Mesenchymal stem cell (in vitro differentiated cells and primary cell): ENCODE measurements at regions not wholly inside any gene's neighbourhood (a gene's known extent, or its start where the extent isn't known, plus 50 kb on each side); places are given as distances from the start of the nearest gene placed in this dataset.

ENCODE experiments used
- DNase-seq: peaks from one replicate; pipeline ENCODE4 v3.0.0-alpha.2; 2013
- H2AFZ ChIP-seq: one replicate; pipeline ENCODE4 v1.6.1; 2013; ENCODE audit warnings: low read depth, mild to moderate bottlenecking, control low read depth, inconsistent platforms, low read length, moderate library complexity
- H2AK5ac ChIP-seq: 2 replicates; pipeline ENCODE4 v1.6.1; 2013; ENCODE audit warnings: low read length, moderate library complexity, mild to moderate bottlenecking, inconsistent platforms; ENCODE audit not compliant: severe bottlenecking
- H2BK120ac ChIP-seq: one replicate; pipeline ENCODE4 v1.6.1; 2013; ENCODE audit warnings: low read depth, mild to moderate bottlenecking, inconsistent platforms, low read length, moderate library complexity
- H2BK12ac ChIP-seq, 2 experiments: one replicate each; pipeline ENCODE4 v1.6.1; 2013; ENCODE audit warnings: inconsistent platforms in 2 of 2, low read length in 2 of 2, mild to moderate bottlenecking in 2 of 2, moderate library complexity in 2 of 2, control low read depth in 1 of 2
- H2BK15ac ChIP-seq: one replicate; pipeline ENCODE4 v1.6.1; 2013; ENCODE audit warnings: mild to moderate bottlenecking, low read depth, inconsistent platforms; ENCODE audit not compliant: poor library complexity, severe bottlenecking
- H2BK5ac ChIP-seq: 2 replicates; pipeline ENCODE4 v1.6.1; 2013; ENCODE audit warnings: low read depth, mild to moderate bottlenecking, low read length, control low read depth, inconsistent platforms; ENCODE audit not compliant: poor library complexity, severe bottlenecking
- H3K14ac ChIP-seq, 2 experiments: one replicate each; pipeline ENCODE4 v1.6.1; 2013; ENCODE audit warnings: inconsistent platforms in 2 of 2, low read length in 2 of 2, control low read depth in 1 of 2, mild to moderate bottlenecking in 1 of 2, moderate library complexity in 1 of 2
- H3K18ac ChIP-seq, 2 experiments: one replicate each; pipeline ENCODE4 v1.6.1; 2013; ENCODE audit warnings: inconsistent platforms in 2 of 2, low read length in 2 of 2, control low read depth in 1 of 2, low read depth in 1 of 2, mild to moderate bottlenecking in 1 of 2
- H3K23ac ChIP-seq, 2 experiments: one replicate each; pipeline ENCODE4 v1.6.1; 2013; ENCODE audit warnings: inconsistent platforms in 2 of 2, low read length in 2 of 2, mild to moderate bottlenecking in 2 of 2, moderate library complexity in 2 of 2, control low read depth in 1 of 2
- H3K27ac ChIP-seq: 2 replicates; pipeline ENCODE4 v1.5.1; 2013; ENCODE audit warnings: mild to moderate bottlenecking, moderate library complexity, low read length, control low read depth, inconsistent platforms; ENCODE audit not compliant: poor library complexity, severe bottlenecking
- H3K27me3 ChIP-seq, 2 experiments: 2 replicates each; pipeline versions ENCODE4 v1.6.1 to v1.7.0; 2013; ENCODE audit warnings: low read length in 2 of 2, mild to moderate bottlenecking in 2 of 2, moderate library complexity in 2 of 2, control low read depth in 1 of 2, inconsistent platforms in 1 of 2; ENCODE audit not compliant: control insufficient read depth in 1 of 2, insufficient read depth in 1 of 2
- H3K36me3 ChIP-seq, 2 experiments: 2 replicates each; pipeline versions ENCODE4 v1.6.1 to v1.7.0; 2013; ENCODE audit warnings: low read length in 2 of 2, control low read depth in 1 of 2, inconsistent platforms in 1 of 2, low read depth in 1 of 2, mild to moderate bottlenecking in 1 of 2; ENCODE audit not compliant: insufficient read depth in 2 of 2, control insufficient read depth in 1 of 2
- H3K4ac ChIP-seq, 2 experiments: one replicate each; pipeline ENCODE4 v1.6.1; 2013; ENCODE audit warnings: inconsistent platforms in 2 of 2, low read length in 2 of 2, mild to moderate bottlenecking in 2 of 2, moderate library complexity in 2 of 2, control low read depth in 1 of 2, low read depth in 1 of 2
- H3K4me1 ChIP-seq: 2 replicates; pipeline ENCODE4 v1.6.1; 2013; ENCODE audit warnings: low read depth, low read length, control low read depth; ENCODE audit not compliant: control insufficient read depth, insufficient read depth
- H3K4me2 ChIP-seq: 2 replicates; pipeline ENCODE4 v1.6.1; 2013; ENCODE audit warnings: low read length, mild to moderate bottlenecking, inconsistent platforms; ENCODE audit not compliant: poor library complexity, severe bottlenecking
- H3K4me3 ChIP-seq, 2 experiments: 2 replicates each; pipeline versions ENCODE4 v1.5.1 to v1.7.0; 2013; ENCODE audit warnings: low read length in 2 of 2, mild to moderate bottlenecking in 2 of 2, control low read depth in 1 of 2, low read depth in 1 of 2; ENCODE audit not compliant: insufficient read depth in 1 of 2
- H3K79me1 ChIP-seq: replicated peaks from 2 replicates; pipeline ENCODE4 v1.6.1; 2013; ENCODE audit warnings: mild to moderate bottlenecking, control low read depth, low read length, inconsistent platforms; ENCODE audit not compliant: poor library complexity, severe bottlenecking
- H3K9ac ChIP-seq: 2 replicates; pipeline ENCODE4 v1.7.0; 2013; ENCODE audit warnings: mild to moderate bottlenecking, low read length, moderate library complexity
- H3K9me3 ChIP-seq: 2 replicates; pipeline ENCODE4 v1.7.0; 2013; ENCODE audit warnings: mild to moderate bottlenecking, low read length; ENCODE audit not compliant: control insufficient read depth
- H4K8ac ChIP-seq: one replicate; pipeline ENCODE4 v1.6.1; 2013; ENCODE audit warnings: inconsistent platforms, mild to moderate bottlenecking, low read length, moderate library complexity
- H4K91ac ChIP-seq: one replicate; pipeline ENCODE4 v1.6.1; 2013; ENCODE audit warnings: mild to moderate bottlenecking, low read length, inconsistent platforms
- WGBS: methylation state at CpG from one replicate; pipeline ENCODE4 v1.1.7; 2013; ENCODE audit warnings: mixed read lengths; 5-methylcytosine and 5-hydroxymethylcytosine counted together

DNA sequence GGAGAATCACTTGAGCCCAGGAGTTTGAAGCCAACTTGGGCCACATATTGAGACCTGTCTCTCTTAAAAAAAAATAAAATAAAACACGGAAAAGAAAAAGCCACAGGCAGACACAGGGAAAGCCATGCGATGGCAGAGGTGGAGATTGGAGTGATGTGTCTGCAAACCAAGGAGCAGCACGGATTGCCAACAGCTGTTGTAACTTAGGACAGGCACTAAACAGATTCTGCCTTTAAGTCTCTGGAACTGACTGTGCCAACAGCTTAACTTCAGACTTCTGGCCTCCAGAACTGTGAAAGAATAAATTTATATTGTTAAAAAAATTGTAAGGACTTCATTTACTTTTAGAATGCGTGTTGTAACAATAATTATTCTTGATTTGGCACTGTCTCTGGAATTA is 318.5 kb upstream of the CHD1 start:
- H3K4me2 ChIP-seq: no peak overlapping the region
- WGBS: 84% methylated on average over 4 of the region's 4 CpGs
- H2BK15ac ChIP-seq: no peak overlapping the region
- H4K91ac ChIP-seq: no peak overlapping the region
- H2AK5ac ChIP-seq: no peak overlapping the region
- H3K18ac ChIP-seq: no peak overlapping the region
- no peaks in the 10 kb centered on the region for H3K4me1 ChIP-seq
- no peak overlapping the region for H4K8ac ChIP-seq
- H3K9ac ChIP-seq: no peak overlapping the region
- no peak overlapping the region for H3K14ac ChIP-seq
- no peaks in the 10 kb centered on the region for H3K36me3 ChIP-seq
- no peak overlapping the region for H2BK5ac ChIP-seq
- no peaks in the 10 kb centered on the region for H3K79me1 ChIP-seq
- H3K27me3 ChIP-seq: no peaks in the 10 kb centered on the region
- no peak for DNase-seq
- H2BK120ac ChIP-seq: no peak overlapping the region
- H3K23ac ChIP-seq: no peak overlapping the region
- H2AFZ ChIP-seq: no peak overlapping the region
- H3K9me3 ChIP-seq: no peaks in the 10 kb centered on the region
- H3K4me3 ChIP-seq: no peak overlapping the region
- no peak overlapping the region for H3K27ac ChIP-seq
- no peak overlapping the region for H2BK12ac ChIP-seq
- H3K4ac ChIP-seq: no peak overlapping the region

GRCh38 chr5:99243111-99243510 is 314.3 kb upstream of the CHD1 start:
- Histone ChIP-seq H4K91ac (no peak overlapping the region), H3K27ac (no peak overlapping the region), H3K36me3 (no peaks in the 10 kb centered on the region), H2BK15ac (no peak overlapping the region), H3K23ac (no peak overlapping the region), H3K4ac (no peak overlapping the region), H3K9ac (no peak overlapping the region), H2BK5ac (no peak overlapping the region), H2BK12ac (no peak overlapping the region), H3K18ac (no peak overlapping the region), H3K14ac (no peak overlapping the region), H2BK120ac (no peak overlapping the region), H3K79me1 (no peaks in the 10 kb centered on the region), H2AK5ac (no peak overlapping the region), H4K8ac (no peak overlapping the region), H3K27me3 (peaks cover 0 to 6% of the 10 kb centered on the region in 2 experiments), H3K4me1 (no peaks in the 10 kb centered on the region), H3K4me3 (no peak overlapping the region), H3K4me2 (no peak overlapping the region), H3K9me3 (no peaks in the 10 kb centered on the region), H2AFZ (no peak overlapping the region)
- WGBS: 20% methylated on average over 1 of the region's 1 CpG
- DNase-seq: no peak

- no peaks in the 10 kb centered on the region for H3K79me1 ChIP-seq
- no peak overlapping the region for H3K4ac ChIP-seq
- no peak overlapping the region for H2BK12ac ChIP-seq
- H3K27me3 ChIP-seq: peaks cover 0 to 6% of the 10 kb centered on the region in 2 experiments
- no peak overlapping the region for H3K27ac ChIP-seq
- no peak overlapping the region for H2BK120ac ChIP-seq
- no peak overlapping the region for H2AFZ ChIP-seq
- no peak overlapping the region for H3K18ac ChIP-seq
- no peak overlapping the region for H2AK5ac ChIP-seq
- no peak overlapping the region for H2BK15ac ChIP-seq
- no peak for DNase-seq
- H3K4me1 ChIP-seq: no peaks in the 10 kb centered on the region
- WGBS: 94% methylated on average over 3 of the region's 3 CpGs
- H4K91ac ChIP-seq: no peak overlapping the region
- no peaks in the 10 kb centered on the region for H3K9me3 ChIP-seq
- no peak overlapping the region for H3K23ac ChIP-seq
- H3K14ac ChIP-seq: no peak overlapping the region
- no peak overlapping the region for H3K4me2 ChIP-seq
- H2BK5ac ChIP-seq: no peak overlapping the region
- no peaks in the 10 kb centered on the region for H3K36me3 ChIP-seq
- H4K8ac ChIP-seq: no peak overlapping the region
- H3K9ac ChIP-seq: no peak overlapping the region
- H3K4me3 ChIP-seq: no peak overlapping the region
Measured at GRCh38 chr5:99239826-99240360, 311.1 kb upstream of the CHD1 start.

DNA sequence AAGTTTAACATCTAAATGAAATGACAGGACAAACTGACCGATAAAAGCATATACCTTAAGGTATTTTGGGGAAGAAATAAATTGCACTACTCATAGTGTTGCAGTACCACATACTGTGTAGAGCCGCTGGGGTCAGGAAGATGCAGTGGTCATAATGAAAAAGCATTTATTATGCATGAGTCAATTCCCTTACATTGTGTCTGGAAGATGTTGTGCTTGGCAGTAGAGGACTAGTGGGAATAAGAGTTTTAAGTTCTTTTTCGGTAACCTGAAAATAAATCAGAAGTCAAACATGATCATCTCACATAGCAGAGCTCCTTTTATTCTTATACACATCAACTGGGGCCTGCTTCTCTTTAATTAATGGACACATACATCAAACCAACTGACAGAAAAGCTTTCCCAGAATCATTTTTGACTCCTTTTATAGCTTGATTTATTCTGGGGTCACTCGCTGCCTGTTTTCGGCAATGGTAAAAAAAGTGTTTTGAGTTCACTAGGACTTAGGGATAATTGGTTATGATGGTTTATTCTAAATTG is 262.5 kb upstream of the CHD1 start:
- Histone ChIP-seq H3K18ac (no peak overlapping the region), H2BK15ac (no peak overlapping the region), H3K4ac (no peak overlapping the region), H3K4me3 (no peak overlapping the region), H3K27ac (no peak overlapping the region), H2AFZ (no peak overlapping the region), H2BK120ac (no peak overlapping the region), H4K91ac (no peak overlapping the region), H3K23ac (no peak overlapping the region), H3K27me3 (no peaks in the 10 kb centered on the region), H3K14ac (no peak overlapping the region), H2BK12ac (no peak overlapping the region), H3K36me3 (no peaks in the 10 kb centered on the region), H4K8ac (no peak overlapping the region), H2AK5ac (no peak overlapping the region), H3K9ac (no peak overlapping the region), H3K79me1 (no peaks in the 10 kb centered on the region), H3K9me3 (no peaks in the 10 kb centered on the region), H3K4me1 (no peaks in the 10 kb centered on the region), H3K4me2 (no peak overlapping the region), H2BK5ac (no peak overlapping the region)
- 73% methylated on average over 4 of the region's 5 CpGs for WGBS
- DNase-seq: no peak
